ENCODE measurements at regions not wholly inside any gene's neighbourhood (a gene's known extent, or its start where the extent isn't known, plus 50 kb on each side); places are given as distances from the start of the nearest gene placed in this dataset.

GRCh38 chr10:128971374-128972035 is 495.5 kb upstream of the MGMT start:
- H3K9ac ChIP-seq (ENCODE audit: low read depth, low read length), result no peak overlapping the region
- H3K9me3 ChIP-seq (ENCODE audit: insufficient read depth, low read length, severe bottlenecking), result no peaks in the 10 kb centered on the region
- TF ChIP-seq CTCF (IDR thresholded peaks at IDR 0.05; ENCODE audit: borderline replicate concordance, extremely low read depth, low read length, poor library complexity, severe bottlenecking), result no peak
- no peak for TF ChIP-seq EZH2 (IDR thresholded peaks at IDR 0.05; ENCODE audit: borderline replicate concordance, low read depth, low read length, severe bottlenecking)
- no peaks in the 10 kb centered on the region for H3K27me3 ChIP-seq (ENCODE audit: insufficient read depth, low read length, poor library complexity)
- H3K36me3 ChIP-seq (ENCODE audit: insufficient read depth, low read length), result no peaks in the 10 kb centered on the region
- no peak overlapping the region for H3K4me3 ChIP-seq (ENCODE audit: low read depth in 1 of 2, low read length in 2 of 2)
- no peaks in the 10 kb centered on the region for H3K79me2 ChIP-seq (ENCODE audit: insufficient read depth, low read length)
- H4K20me1 ChIP-seq (ENCODE audit: insufficient read depth, low read length), result no peaks in the 10 kb centered on the region
- no peaks in the 10 kb centered on the region for H3K4me1 ChIP-seq (ENCODE audit: insufficient read depth, low read length)
- no peak for DNase-seq
- no peak overlapping the region for H2AFZ ChIP-seq (ENCODE audit: low read depth, low read length)
- no peak overlapping the region for H3K4me2 ChIP-seq (ENCODE audit: insufficient read depth, low read length)
- H3K27ac ChIP-seq (ENCODE audit: low read length), result no peak overlapping the region
- ATAC-seq (ENCODE audit: insufficient read depth, low read depth), result no peak

- no peak overlapping the region for H3K4me2 ChIP-seq (ENCODE audit: insufficient read depth, low read length)
- no peaks in the 10 kb centered on the region for H3K9me3 ChIP-seq (ENCODE audit: insufficient read depth, low read length, severe bottlenecking)
- ATAC-seq (ENCODE audit: insufficient read depth, low read depth) (no peak), DNase-seq (no peak)
- no peak for TF ChIP-seq EZH2 (IDR thresholded peaks at IDR 0.05; ENCODE audit: borderline replicate concordance, low read depth, low read length, severe bottlenecking)
- no peak for TF ChIP-seq CTCF (IDR thresholded peaks at IDR 0.05; ENCODE audit: borderline replicate concordance, extremely low read depth, low read length, poor library complexity, severe bottlenecking)
- H4K20me1 ChIP-seq (ENCODE audit: insufficient read depth, low read length), result no peaks in the 10 kb centered on the region
- no peaks in the 10 kb centered on the region for H3K4me1 ChIP-seq (ENCODE audit: insufficient read depth, low read length)
- no peaks in the 10 kb centered on the region for H3K79me2 ChIP-seq (ENCODE audit: insufficient read depth, low read length)
- no peaks in the 10 kb centered on the region for H3K27me3 ChIP-seq (ENCODE audit: insufficient read depth, low read length, poor library complexity)
- no peak overlapping the region for H3K9ac ChIP-seq (ENCODE audit: low read depth, low read length)
- no peak overlapping the region for H2AFZ ChIP-seq (ENCODE audit: low read depth, low read length)
- no peak overlapping the region for H3K27ac ChIP-seq (ENCODE audit: low read length)
- H3K36me3 ChIP-seq (ENCODE audit: insufficient read depth, low read length), result no peaks in the 10 kb centered on the region
- no peak overlapping the region for H3K4me3 ChIP-seq (ENCODE audit: low read depth in 1 of 2, low read length in 2 of 2)
Measured at GRCh38 chr10:128972036-128972405, 495.0 kb upstream of the MGMT start.

GRCh38 chr10:128973221-128973620 is 493.8 kb upstream of the MGMT start:
- Histone ChIP-seq H3K79me2 (ENCODE audit: insufficient read depth, low read length) (no peaks in the 10 kb centered on the region), H3K9me3 (ENCODE audit: insufficient read depth, low read length, severe bottlenecking) (no peaks in the 10 kb centered on the region), H3K4me2 (ENCODE audit: insufficient read depth, low read length) (no peak overlapping the region), H4K20me1 (ENCODE audit: insufficient read depth, low read length) (no peaks in the 10 kb centered on the region), H3K27ac (ENCODE audit: low read length) (no peak overlapping the region), H2AFZ (ENCODE audit: low read depth, low read length) (no peak overlapping the region), H3K4me3 (ENCODE audit: low read depth in 1 of 2, low read length in 2 of 2) (no peak overlapping the region), H3K36me3 (ENCODE audit: insufficient read depth, low read length) (no peaks in the 10 kb centered on the region), H3K4me1 (ENCODE audit: insufficient read depth, low read length) (no peaks in the 10 kb centered on the region), H3K27me3 (ENCODE audit: insufficient read depth, low read length, poor library complexity) (no peaks in the 10 kb centered on the region), H3K9ac (ENCODE audit: low read depth, low read length) (no peak overlapping the region)
- TF ChIP-seq EZH2 (IDR thresholded peaks at IDR 0.05; ENCODE audit: borderline replicate concordance, low read depth, low read length, severe bottlenecking) (no peak), CTCF (IDR thresholded peaks at IDR 0.05; ENCODE audit: borderline replicate concordance, extremely low read depth, low read length, poor library complexity, severe bottlenecking) (no peak)
- no peak for DNase-seq
- no peak for ATAC-seq (ENCODE audit: insufficient read depth, low read depth)
